HG03175 (cell line): ENCODE measurements at regions not wholly inside any gene's neighbourhood (a gene's known extent, or its start where the extent isn't known, plus 50 kb on each side); places are given as distances from the start of the nearest gene placed in this dataset.

Experiments used
- ATAC-seq: cut with Tn5 transposase; IDR thresholded peaks from one replicate; pipeline ENCODE4 v1.9.1; 2021; ENCODE audit warnings: mild to moderate bottlenecking, moderate library complexity; ENCODE audit not compliant: unreplicated experiment

DNA sequence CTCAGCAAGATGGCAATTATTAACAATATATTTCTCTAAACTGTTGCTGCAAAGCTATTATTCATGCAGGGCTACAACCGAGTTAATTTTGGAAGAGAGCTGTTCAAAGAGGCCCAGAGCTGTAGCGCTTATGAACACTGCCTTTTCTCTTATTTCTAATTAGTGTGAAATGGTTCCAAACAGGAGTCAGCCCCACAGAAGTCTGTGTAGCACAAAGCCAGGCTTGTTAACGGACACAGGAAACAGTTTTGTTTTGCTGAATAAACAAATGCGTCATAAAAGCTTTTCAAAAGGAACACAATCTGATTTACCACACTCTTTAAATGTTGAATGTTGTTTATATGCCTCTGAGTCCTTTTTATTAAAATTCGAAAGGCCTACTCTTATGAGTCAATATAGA lies 396.5 kb downstream of the ANXA1 start:
- ATAC-seq = no peak

DNA sequence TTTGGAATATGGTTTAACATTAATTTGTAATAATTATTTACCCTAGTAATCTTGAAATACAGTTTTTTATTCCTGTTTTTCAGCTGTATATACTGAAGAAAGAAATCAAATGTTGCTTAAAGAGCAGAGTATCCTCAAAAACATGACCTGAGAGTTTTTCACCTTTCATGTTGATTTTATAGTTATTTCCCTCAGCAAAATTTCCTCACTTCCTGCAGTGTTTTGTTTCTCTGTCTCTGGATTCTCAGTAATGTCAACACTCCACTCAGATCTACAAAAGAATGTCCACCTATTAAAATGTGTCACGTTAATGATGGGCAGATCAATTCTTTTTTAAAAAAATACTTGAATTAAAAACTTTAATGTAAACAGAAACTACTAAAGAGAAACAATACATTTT lies 398.3 kb downstream of the ANXA1 start:
- no peak for ATAC-seq

DNA sequence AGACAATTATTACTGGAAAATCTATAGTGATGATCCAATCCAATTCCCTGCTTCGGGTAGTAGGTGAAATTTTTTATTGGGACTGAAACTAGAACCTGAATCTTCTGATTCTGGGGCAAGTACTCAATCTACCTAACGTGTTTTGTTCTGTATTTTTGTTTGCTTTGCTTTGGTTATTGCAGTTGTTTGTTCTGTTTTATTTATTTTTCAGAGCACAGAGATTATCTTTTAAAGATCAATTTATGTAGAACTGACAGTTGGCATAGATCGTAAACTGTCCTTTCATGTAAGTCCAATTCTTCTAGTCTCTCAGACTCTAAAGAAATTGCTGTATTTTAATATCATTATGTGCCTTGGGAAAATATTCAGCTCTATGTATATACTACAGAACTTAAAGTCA lies 401.6 kb downstream of the ANXA1 start:
- no peak for ATAC-seq

DNA sequence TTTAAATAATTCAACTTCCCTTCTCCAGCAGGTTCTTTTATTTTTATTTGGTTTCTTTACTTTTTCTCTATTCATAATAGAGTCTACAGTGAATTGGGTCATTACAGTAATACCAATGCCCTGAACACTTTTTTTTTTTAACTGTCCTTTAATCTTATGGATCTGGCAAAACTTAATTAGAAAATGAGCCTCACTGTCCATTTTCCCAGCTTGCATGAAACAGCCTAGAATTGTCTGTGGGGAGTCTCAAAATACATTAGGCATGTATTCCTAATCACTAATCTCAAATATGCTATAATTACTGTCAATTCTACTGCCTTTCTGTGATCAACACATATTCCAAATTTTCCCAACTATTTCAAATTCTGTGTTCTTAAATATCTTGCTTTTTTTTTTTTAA lies 406.8 kb downstream of the ANXA1 start:
- no peak for ATAC-seq

DNA sequence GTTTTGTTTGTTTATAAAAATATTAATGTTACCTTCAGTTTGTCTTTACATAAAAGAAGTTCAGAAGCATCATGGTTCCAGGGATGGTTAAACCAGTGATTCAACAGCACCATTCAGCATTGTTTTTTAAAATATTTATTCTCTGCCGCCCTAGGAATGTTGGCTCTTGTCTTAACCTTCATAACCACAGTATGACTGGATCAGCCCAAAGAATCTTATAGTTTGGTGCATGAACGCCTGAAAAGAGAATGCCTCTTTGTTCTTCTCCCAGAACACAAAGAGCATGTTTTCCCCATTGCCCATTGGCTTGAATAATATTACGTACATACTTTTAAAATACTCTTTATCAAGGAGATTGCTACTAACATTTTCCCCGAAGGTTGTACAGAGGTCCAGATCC lies 413.4 kb downstream of the ANXA1 start:
- no peak for ATAC-seq

DNA sequence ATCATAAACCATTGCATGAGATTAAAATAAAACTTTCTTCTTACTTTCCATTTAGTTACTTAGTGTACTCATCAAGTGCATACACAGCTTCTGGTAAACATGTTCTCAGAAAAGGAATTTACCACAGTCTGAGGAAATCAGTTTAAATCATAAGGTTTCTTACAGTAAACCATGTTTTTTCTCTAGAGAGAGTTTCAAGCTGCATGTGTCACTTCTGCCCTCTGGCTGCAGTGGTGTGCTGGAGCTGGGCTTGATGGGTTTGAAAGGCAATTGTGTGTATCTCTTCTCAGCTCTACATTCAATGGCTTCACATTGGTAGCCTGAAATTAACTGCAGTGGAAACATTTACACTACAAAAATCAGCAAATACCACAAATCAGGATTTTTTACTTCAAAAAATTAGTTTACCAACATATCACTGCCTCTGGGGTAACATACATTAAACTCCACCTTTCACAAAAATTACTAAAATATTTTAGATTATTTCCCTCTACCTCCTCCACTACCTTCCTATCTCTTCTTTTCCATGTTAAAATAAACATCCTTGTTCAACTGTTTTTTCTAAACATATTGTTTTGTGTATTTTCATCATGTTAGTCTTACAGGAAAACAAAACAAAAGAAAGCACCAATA lies 414.3 kb downstream of the ANXA1 start:
- ATAC-seq = no peak

DNA sequence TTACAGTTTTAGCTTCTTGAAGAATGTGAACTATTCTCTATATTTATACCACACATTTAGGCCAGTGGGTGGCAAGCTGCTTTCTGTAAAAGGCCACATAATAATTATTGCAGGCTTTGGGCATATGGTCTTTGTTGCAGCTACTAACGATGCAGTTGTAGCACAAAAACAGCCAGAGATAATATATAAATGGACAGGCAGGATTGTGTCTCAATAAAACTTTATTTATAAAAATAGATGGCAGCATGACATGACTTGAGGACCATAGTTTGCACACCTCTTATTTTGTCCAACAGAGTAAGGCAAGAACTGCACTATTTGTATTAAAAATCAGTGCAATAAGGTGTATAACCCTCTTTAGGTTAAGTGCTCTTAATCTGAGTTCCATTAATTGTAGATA lies 415.0 kb downstream of the ANXA1 start:
- ATAC-seq = no peak

DNA sequence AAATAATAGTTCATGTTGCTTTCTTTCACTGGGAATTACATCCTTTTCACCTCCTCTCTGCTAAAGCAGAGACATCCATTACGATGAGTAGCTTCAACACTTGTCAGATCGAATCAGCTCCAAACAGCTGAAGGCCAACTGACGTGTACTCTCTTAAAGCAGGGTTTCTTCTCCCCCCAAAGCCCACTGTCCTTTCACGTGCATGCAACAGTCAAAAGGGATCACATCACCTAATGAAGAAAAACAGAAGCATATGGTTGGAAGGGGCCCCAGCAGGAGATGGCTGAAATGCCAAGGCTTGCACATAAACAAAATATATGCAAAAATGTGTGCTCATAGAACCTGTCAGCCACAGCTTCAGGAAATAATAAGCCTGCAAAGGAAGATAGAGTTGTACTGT lies 421.6 kb downstream of the ANXA1 start:
- ATAC-seq = no peak

DNA sequence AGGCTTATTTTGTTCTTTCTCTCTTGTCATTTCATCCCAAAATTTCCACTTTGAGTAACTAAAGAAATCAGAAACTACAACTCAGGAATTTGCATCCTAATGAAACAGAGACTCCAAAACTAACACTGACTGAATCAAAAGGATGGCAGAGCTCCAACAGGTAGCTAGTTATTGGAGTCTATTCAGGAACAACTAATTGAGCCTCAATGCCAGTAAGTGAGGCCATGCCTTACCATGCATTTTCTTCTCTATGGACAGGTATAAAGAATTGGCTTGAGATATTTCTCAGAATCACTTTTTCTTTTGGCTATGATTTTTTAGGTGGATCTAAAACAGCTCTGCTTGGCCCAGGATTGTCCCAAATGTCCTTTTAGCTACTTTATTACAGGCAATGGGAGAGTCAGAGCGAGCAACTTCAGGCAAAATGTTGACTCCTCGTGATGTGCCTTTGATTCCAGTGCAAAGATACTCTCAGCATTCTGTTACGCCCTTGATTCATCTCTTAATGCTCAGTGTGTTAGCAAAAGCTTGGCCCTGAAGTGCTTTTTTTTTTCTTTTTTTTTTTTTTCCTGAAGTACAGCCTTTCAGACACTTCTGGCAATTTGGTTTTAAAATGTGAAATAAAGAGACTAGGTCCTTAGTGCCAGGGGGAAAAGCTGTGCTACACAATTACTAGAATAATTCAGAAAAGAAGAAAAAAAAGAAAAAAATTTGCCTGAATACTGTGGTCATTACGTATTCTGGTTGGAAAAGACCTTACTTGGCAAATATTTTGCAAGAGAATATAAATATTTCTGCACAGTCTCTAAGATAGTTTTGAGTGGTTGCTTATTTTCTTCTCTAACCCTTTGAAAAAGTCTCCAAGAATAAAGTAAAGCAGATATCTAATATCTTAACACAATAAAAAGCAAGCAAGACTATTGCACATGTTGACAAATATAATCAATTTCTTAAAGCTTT lies 423.7 kb downstream of the ANXA1 start:
- no peak for ATAC-seq

DNA sequence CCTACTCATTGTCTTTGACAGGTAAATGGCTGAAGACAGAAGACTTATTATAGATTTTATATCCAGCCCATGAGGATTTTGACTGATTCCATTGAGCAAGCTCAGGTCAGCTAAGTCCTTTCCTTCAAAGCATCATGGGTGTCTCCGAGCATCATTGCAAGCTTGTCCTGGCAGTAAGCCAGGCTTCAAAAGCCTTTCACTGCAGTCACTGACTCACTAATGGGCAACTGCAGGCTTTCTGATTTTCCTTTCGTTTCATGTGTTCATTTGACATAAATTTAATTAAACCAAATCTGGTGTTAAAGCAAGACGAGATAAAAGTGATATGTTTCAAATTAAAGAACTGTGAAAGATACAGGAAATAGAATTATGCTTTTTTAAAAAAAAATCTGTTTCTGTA lies 426.2 kb downstream of the ANXA1 start:
- ATAC-seq = no peak

DNA sequence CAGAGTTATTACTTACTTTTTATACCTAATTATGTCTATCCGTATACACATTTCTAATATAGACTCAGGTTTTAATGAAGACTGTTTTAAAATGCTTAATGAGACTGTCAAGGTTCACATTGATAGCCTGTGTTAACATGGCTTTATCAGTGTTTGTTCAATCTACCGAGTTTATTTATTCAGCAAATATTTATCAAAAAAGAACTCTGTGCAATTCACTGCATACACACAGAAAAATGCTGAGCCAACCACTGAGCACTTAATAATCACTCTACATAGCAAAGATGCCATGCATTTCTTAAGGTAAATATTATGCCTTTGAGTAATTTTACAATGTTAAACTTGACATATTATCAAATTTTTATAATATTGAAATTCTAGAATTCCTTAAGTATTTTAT lies 428.2 kb downstream of the ANXA1 start:
- no peak for ATAC-seq

DNA sequence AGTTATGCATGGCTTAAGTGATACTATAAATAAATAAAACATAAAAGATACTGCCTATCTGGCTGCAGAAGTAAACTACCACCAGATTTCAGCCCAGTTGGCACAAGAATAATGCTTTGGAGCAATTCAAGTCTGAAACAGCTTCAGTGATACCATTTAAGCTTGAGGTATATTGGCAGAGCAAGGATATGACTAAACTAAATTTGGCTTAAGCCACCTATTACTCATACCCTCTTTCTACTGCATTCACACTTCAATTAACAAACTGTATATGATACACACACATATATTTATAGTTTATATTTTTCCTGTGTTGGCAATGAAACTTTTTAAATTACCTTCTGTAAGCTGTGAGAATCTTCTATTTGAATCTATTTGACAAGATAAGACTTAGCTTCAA lies 431.9 kb downstream of the ANXA1 start:
- no peak for ATAC-seq

DNA sequence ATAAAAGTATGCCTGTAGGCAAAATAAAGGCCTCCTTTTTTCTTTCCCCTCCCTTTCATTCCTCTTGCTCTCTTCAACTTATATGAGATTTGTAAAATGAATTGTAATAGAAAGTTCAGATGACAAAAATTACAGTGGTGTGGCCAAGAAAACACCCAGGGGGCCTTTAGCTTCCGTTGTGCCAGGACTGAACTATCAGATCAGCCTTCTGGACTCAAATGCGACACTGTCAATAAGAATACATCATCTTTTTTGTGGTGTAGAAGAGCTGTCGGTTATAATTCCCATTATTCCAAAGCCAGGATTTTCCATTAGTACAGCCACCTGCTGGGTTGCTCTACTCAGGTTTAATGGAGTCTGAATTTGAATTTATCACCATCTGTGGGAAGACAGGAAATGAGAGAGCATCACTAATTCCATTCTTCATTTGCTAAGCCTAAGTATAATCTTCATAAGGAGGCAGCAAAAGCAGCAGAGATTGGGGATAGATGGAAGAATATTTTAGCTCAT lies 443.4 kb downstream of the ANXA1 start:
- ATAC-seq = no peak

DNA sequence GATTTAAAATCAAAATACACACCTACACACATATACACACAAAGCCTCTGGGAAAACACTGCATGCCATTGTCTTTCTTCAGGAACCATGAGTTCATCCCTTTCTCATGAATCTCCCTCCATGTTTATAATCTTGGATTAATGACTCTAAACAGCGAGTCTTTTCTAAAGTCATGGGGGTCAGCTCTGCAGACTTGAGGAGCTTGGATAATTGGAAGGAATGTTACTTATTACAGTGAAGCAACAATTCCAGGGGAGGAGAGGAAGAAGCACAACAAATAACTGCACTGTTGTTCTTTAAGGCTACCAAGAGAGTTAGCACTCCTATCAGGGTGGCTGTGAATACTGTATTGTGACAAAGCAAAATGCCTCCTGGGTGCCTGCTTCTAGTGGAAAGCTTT lies 444.7 kb downstream of the ANXA1 start:
- no peak for ATAC-seq

DNA sequence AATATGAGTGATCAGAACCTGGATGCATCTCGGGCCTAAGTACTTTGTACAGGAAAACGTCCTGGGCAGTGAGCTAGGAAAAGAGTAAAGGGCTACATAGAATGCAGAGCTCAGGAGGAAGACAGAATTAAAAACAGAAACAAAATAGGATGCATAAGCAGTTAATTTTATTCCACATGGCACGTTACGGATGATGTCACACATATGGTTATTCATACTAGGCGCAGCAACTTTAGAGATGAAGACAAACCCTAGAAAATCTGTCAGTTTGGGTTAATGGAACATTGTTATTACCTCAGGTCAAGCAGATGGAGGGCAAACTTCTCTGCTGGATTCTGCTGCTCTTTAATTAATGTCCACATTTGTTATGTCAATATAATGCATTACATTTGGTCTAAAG lies 445.4 kb downstream of the ANXA1 start:
- no peak for ATAC-seq

DNA sequence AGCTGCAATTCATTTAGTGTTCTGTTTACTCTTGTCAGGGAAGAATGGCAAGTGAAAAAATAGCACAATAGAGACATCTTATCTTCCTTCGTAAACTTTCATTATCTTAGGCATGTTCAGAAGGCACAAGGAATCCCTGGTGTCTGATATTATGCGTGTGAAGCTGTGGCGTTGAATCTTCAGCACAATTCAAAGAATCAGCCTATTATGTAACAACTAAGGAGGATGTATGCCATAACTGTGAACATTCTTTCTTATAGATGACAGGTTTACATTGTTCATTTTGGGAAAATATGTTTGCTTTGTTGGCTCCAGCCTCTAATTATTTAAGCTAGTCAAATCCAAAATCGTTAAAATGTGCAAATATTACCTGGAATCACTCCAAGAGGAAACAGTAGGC lies 446.1 kb downstream of the ANXA1 start:
- no peak for ATAC-seq

DNA sequence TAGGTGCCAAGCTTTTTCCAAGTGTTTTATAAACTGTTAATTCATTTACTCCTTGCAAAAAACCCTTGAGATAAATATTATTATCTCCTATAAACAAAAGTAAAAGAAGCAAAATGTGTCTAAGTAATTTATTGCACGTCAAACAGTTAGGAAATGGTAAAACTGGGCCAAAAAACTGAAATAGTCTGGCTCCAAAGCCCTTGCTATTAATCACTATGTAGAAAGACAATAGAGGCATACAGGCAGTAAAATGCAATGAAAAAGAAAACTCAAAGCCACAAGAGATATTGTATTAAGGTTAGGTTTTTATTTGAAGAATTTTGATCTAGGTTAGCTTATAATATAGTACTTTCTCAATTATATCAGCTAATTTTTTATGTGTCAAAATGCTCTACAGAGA lies 457.7 kb downstream of the ANXA1 start:
- no peak for ATAC-seq

DNA sequence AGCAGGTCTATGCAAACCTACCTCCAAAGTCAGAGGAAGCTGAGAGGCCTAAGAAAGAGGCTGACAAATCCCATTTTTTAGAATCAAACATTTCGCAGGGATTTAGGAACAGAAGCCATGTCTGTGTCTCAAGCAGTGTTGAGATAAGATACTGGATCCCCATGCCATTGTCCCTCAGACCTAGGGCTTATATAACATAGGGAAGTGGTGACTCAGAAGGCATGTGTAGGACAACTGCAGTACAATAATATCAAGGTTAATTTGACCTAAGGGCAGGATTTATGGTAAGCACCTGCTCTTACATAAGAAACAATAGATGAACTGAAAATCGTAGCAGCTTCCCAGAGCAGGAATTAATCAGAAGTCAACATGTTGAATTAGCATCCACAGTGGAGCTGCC lies 459.4 kb downstream of the ANXA1 start:
- ATAC-seq = no peak

DNA sequence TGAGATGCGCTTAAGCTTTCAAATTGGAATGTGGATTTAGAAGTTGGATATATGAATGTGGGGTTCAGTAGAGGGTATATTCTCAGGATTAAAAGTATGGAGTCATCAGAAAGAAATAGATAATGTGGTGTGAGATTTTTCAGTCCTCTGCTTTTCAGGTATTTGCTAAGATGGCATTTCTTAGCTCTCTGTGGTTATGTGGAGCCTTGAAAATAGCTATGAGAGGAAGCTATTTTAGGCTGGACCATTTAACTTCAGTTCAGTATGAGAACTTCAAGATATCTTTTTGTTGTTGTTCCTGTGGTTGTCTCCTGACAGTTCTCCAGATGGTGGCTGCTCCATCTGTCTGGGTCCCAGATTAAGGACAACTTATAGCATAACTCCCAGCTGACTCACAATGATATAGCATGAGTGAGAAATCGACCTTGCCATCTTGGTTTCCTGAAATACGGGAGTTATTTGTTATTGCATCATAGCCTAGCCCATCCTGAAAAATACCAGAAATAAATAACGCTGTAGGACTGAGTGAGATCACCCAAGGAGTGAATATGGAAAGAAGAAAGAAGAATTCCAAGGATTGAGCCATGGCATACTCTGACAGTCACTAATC lies 461.5 kb downstream of the ANXA1 start:
- ATAC-seq = no peak

DNA sequence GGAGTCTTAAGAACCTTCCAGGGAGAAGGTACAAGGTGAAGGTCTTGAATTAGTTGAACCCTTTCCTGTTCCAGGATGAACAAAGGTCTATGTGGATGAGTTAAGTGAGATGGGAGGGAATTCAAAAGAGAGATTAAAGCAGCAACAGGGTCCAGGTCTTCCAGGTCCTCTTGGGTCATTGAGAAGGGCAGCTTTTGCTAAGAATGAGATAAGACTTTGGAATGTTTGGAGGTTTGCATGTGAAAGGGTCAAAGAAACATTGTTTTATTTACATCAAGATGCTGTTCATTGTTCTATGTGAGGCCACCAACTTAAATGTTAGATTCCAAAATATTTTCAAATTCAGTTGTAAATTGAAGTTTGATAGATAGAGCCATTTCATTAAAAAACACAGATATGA lies 463.9 kb downstream of the ANXA1 start:
- no peak for ATAC-seq

DNA sequence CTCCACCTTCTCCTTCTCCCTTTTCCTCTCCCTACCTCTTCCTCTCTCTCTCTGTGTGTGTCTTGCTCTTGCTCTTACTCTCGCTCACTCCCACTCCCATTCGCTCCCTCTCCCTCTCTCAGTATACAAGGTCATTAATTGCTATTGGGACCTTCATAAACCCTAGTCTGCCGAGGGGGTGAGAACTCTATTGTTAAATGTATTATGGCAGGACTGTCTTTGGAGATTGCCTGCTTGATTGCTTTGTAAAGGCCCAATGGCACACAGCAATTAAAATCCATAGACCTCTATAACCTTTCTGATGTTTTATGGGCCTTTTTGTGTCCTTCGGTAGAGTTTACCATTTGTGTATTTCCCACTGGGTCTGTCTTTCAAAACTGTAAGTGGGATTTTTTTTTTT lies 465.9 kb downstream of the ANXA1 start:
- no peak for ATAC-seq

DNA sequence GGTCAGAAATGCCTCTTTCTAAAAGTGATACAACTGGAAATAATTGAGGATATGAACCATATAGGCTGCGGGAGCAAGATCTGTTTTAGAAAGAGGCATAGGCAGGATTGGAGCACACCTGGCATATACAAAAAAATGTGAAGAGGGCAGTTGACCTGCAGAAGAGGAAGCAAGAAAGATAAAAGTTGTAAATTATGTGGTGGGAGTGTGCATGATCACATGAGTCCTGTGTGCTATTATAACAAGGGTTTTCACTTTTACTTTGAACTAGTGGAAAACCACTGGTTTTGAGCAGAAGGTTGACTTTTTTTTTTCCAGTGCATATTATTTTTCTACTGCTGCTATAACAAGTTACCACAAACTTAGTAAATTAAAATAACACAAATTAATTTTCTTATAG lies 489.3 kb downstream of the ANXA1 start:
- ATAC-seq = peak; percentile 68
